MM.1S (cell line): ENCODE measurements at regions not wholly inside any gene's neighbourhood (a gene's known extent, or its start where the extent isn't known, plus 50 kb on each side); places are given as distances from the start of the nearest gene placed in this dataset.

Source experiments
- DNase-seq: peaks from one replicate; pipeline ENCODE4 v3.0.0-alpha.2; 2015
- H2AFZ ChIP-seq: fragments of 300-600 bp; sonication (generic); 2 replicates; pipeline ENCODE4 v1.6.0; 2016; ENCODE audit warnings: antibody characterized with exemption, low read length
- H3F3A ChIP-seq: fragments of 300-600 bp; sonication (generic); 2 replicates; pipeline ENCODE4 v1.6.1; 2016; ENCODE audit warnings: mild to moderate bottlenecking, antibody characterized with exemption, low read length, moderate library complexity, mixed read lengths; ENCODE audit not compliant: insufficient read depth
- H3K27ac ChIP-seq: fragments of 300-600 bp; sonication (generic); 2 replicates; pipeline ENCODE4 v1.5.1; 2016; ENCODE audit warnings: mild to moderate bottlenecking, low read length
- H3K27me3 ChIP-seq: fragments of 300-600 bp; sonication (generic); replicated peaks from 2 replicates; pipeline ENCODE4 v1.6.0; 2016; ENCODE audit warnings: low read length; ENCODE audit not compliant: insufficient read depth
- H3K36me3 ChIP-seq: fragments of 300-600 bp; sonication (generic); replicated peaks from 2 replicates; pipeline ENCODE4 v1.6.1; 2016; ENCODE audit warnings: mild to moderate bottlenecking, low read length, mixed read lengths; ENCODE audit not compliant: insufficient read depth
- H3K4me1 ChIP-seq: fragments of 300-600 bp; sonication (generic); 2 replicates; pipeline ENCODE4 v1.6.1; 2016; ENCODE audit warnings: low read length, mixed read lengths
- H3K4me2 ChIP-seq: fragments of 300-600 bp; sonication (generic); 2 replicates; pipeline ENCODE4 v1.6.0; 2016; ENCODE audit warnings: low read depth, low read length
- H3K4me3 ChIP-seq: fragments of 300-600 bp; sonication (generic); 2 replicates; pipeline ENCODE4 v1.5.1; 2016; ENCODE audit warnings: low read length, mixed read lengths
- H3K79me2 ChIP-seq: fragments of 300-600 bp; sonication (generic); 2 replicates; pipeline ENCODE4 v1.6.1; 2016; ENCODE audit warnings: mixed run types, low read length, mixed read lengths
- H3K9ac ChIP-seq: fragments of 300-600 bp; sonication (generic); 2 replicates; pipeline ENCODE4 v1.6.1; 2016; ENCODE audit warnings: low read length, mixed read lengths
- H3K9me2 ChIP-seq: fragments of 300-600 bp; sonication (generic); replicated peaks from 2 replicates; pipeline ENCODE4 v1.6.1; 2016; ENCODE audit warnings: mild to moderate bottlenecking, low read length, mixed read lengths; ENCODE audit not compliant: insufficient read depth
- H3K9me3 ChIP-seq: fragments of 300-600 bp; sonication (generic); replicated peaks from 2 replicates; pipeline ENCODE4 v1.6.1; 2016; ENCODE audit warnings: mild to moderate bottlenecking, low read length, mixed read lengths; ENCODE audit not compliant: insufficient read depth
- H4K20me1 ChIP-seq: fragments of 300-600 bp; sonication (generic); 2 replicates; pipeline ENCODE4 v1.6.1; 2016; ENCODE audit warnings: mild to moderate bottlenecking, low read length, moderate library complexity, mixed read lengths; ENCODE audit not compliant: insufficient read depth
- CTCF ChIP-seq: fragments of 300-600 bp; sonication (generic); IDR thresholded peaks from 2 replicates; pipeline ENCODE4 v1.5.1; 2016; ENCODE audit warnings: antibody characterized with exemption, low read length, mixed read lengths
- EZH2 ChIP-seq: fragments of 300-600 bp; sonication (generic); optimal IDR thresholded peaks from 2 replicates; pipeline ENCODE3; 2017; ENCODE audit warnings: low read depth, mild to moderate bottlenecking, antibody characterized with exemption, low read length, mixed read lengths
- EZH2phosphoT487 ChIP-seq: fragments of 300-600 bp; sonication (generic); IDR thresholded peaks from 2 replicates; pipeline ENCODE4 v1.6.1; 2018; ENCODE audit warnings: antibody characterized with exemption, low read length

- Histone ChIP-seq H3K27ac (no peak overlapping the region), H3K9me2 (no peaks in the 10 kb centered on the region), H3K4me3 (no peak overlapping the region), H3K4me1 (no peaks in the 10 kb centered on the region), H3K9me3 (no peaks in the 10 kb centered on the region), H3F3A (no peaks in the 10 kb centered on the region), H3K36me3 (no peaks in the 10 kb centered on the region), H3K27me3 (no peaks in the 10 kb centered on the region), H3K4me2 (no peak overlapping the region), H3K9ac (no peak overlapping the region), H4K20me1 (no peaks in the 10 kb centered on the region), H3K79me2 (no peaks in the 10 kb centered on the region), H2AFZ (no peak overlapping the region)
- no peak for TF ChIP-seq EZH2
- no peak for TF ChIP-seq CTCF
- TF ChIP-seq EZH2phosphoT487 = no peak
- DNase-seq = no peak
Observed at GRCh38 chr2:42897358-42897757, 105.0 kb upstream of the HAAO start.

- no peaks in the 10 kb centered on the region for H4K20me1 ChIP-seq
- H3K9me3 ChIP-seq = no peaks in the 10 kb centered on the region
- no peaks in the 10 kb centered on the region for H3K36me3 ChIP-seq
- H3K4me2 ChIP-seq = no peak overlapping the region
- no peaks in the 10 kb centered on the region for H3K27me3 ChIP-seq
- H2AFZ ChIP-seq = no peak overlapping the region
- H3K9me2 ChIP-seq = no peaks in the 10 kb centered on the region
- no peak overlapping the region for H3K27ac ChIP-seq
- no peaks in the 10 kb centered on the region for H3F3A ChIP-seq
- no peaks in the 10 kb centered on the region for H3K79me2 ChIP-seq
- TF ChIP-seq CTCF (no peak), EZH2 (no peak), EZH2phosphoT487 (no peak)
- no peak overlapping the region for H3K9ac ChIP-seq
- H3K4me1 ChIP-seq = no peaks in the 10 kb centered on the region
- H3K4me3 ChIP-seq = no peak overlapping the region
- DNase-seq = no peak
Observed at GRCh38 chr2:42895791-42896135, 103.4 kb upstream of the HAAO start.

- Histone ChIP-seq H4K20me1 (no peaks in the 10 kb centered on the region), H3K79me2 (no peaks in the 10 kb centered on the region), H3K4me2 (no peak overlapping the region), H3K9ac (no peak overlapping the region), H3K36me3 (no peaks in the 10 kb centered on the region), H3K27me3 (no peaks in the 10 kb centered on the region), H3K4me1 (no peaks in the 10 kb centered on the region), H3K9me3 (no peaks in the 10 kb centered on the region), H3K9me2 (no peaks in the 10 kb centered on the region), H3F3A (no peaks in the 10 kb centered on the region), H3K27ac (no peak overlapping the region), H2AFZ (no peak overlapping the region), H3K4me3 (no peak overlapping the region)
- no peak for DNase-seq
- TF ChIP-seq EZH2 = no peak
- TF ChIP-seq CTCF = no peak
- no peak for TF ChIP-seq EZH2phosphoT487
Observed at GRCh38 chr2:42895134-42895790, 102.9 kb upstream of the HAAO start.
